HepG2 (cell line): ENCODE measurements at regions not wholly inside any gene's neighbourhood (a gene's known extent, or its start where the extent isn't known, plus 50 kb on each side); places are given as distances from the start of the nearest gene placed in this dataset.

Source experiments
- AFF4 ChIP-seq: sonication (generic); formaldehyde crosslinking; IDR thresholded peaks from 2 replicates; pipeline ENCODE4 v1.4.0; 2020; ENCODE audit warnings: missing genetic modification reagents
- CHD4 ChIP-seq: fragments of 200-600 bp; sonication (generic); IDR thresholded peaks from 2 replicates; pipeline ENCODE4 v1.7.0; 2017; ENCODE audit warnings: mild to moderate bottlenecking, low read length, borderline replicate concordance
- EZH2 ChIP-seq: conservative IDR thresholded peaks from 2 replicates; pipeline ENCODE4 v1.6.1; 2012; ENCODE audit warnings: mild to moderate bottlenecking, low read depth, low read length, moderate library complexity
- FOXP4 ChIP-seq: sonication (generic); formaldehyde crosslinking; IDR thresholded peaks from 2 replicates; pipeline ENCODE4 v1.4.0; 2020; ENCODE audit warnings: missing genetic modification reagents
- IKZF1 ChIP-seq: fragments of 450-650 bp; IDR thresholded peaks from 2 replicates; pipeline ENCODE4 v1.7.1; 2016
- KAT7 ChIP-seq: IDR thresholded peaks from 2 replicates; pipeline ENCODE4 v1.6.1; 2018; ENCODE audit warnings: borderline replicate concordance, missing compliant biosample characterization
- KLF9 ChIP-seq: IDR thresholded peaks from 2 replicates; pipeline ENCODE4 v1.6.1; 2016; ENCODE audit warnings: low read depth
- MAFK ChIP-seq, 2 experiments: IDR thresholded peaks in 1 of 2; conservative IDR thresholded peaks in 1 of 2; 2 replicates each; pipeline ENCODE4 v1.6.1; 2011; ENCODE audit warnings: improper control_type of control experiment in 2 of 2, low read length in 2 of 2
- RBM39 ChIP-seq: fragments of 200-400 bp; formaldehyde crosslinking; IDR thresholded peaks from one replicate; pipeline ENCODE4 v1.6.1; 2018; ENCODE audit warnings: antibody characterized with exemption, mild to moderate bottlenecking, low read depth, low read length; ENCODE audit not compliant: poor library complexity, severe bottlenecking
- U2AF2 ChIP-seq: fragments of 200-400 bp; formaldehyde crosslinking; IDR thresholded peaks from 2 replicates; pipeline ENCODE4 v1.6.1; 2017; ENCODE audit warnings: low read depth, mild to moderate bottlenecking, low read length
- ZNF335 ChIP-seq: sonication (generic); formaldehyde crosslinking; IDR thresholded peaks from 2 replicates; pipeline ENCODE4 v1.4.0; 2020; ENCODE audit warnings: missing genetic modification reagents
- ZNF513 ChIP-seq: sonication (generic); formaldehyde crosslinking; conservative IDR thresholded peaks from 2 replicates; pipeline ENCODE4 v1.5.0; 2020; ENCODE audit warnings: missing genetic modification reagents
- ZNF556 ChIP-seq: sonication (generic); formaldehyde crosslinking; IDR thresholded peaks from 2 replicates; pipeline ENCODE4 v1.4.0; 2020; ENCODE audit warnings: mild to moderate bottlenecking, missing genetic modification reagents, borderline replicate concordance
- ZNF605 ChIP-seq: sonication (generic); formaldehyde crosslinking; IDR thresholded peaks from 2 replicates; pipeline ENCODE4 v1.8.0; 2022; ENCODE audit warnings: mild to moderate bottlenecking, missing genetic modification reagents

- TF ChIP-seq IKZF1 = no peak
- no peak for TF ChIP-seq CHD4
- TF ChIP-seq RBM39 = no peak
- no peak for TF ChIP-seq KLF9
- TF ChIP-seq ZNF335 = no peak
- TF ChIP-seq AFF4 = no peak
- TF ChIP-seq EZH2 = no peak
- TF ChIP-seq ZNF605 (CRISPR knock-in tag) = no peak
- no peak for TF ChIP-seq ZNF556 (CRISPR knock-in tag)
- no peak for TF ChIP-seq MAFK (conservative IDR thresholded peaks at IDR 0.05 in 1 of 2, IDR thresholded peaks at IDR 0.05 in 1 of 2; ENCODE audit: low read length in 2 of 2)
- no peak for TF ChIP-seq FOXP4
- no peak for TF ChIP-seq U2AF2
- TF ChIP-seq KAT7 (CRISPR knock-in tag) = no peak
- TF ChIP-seq ZNF513 = no peak
Measured at GRCh38 chr9:78746010-78746409, 449.1 kb downstream of the PSAT1 start.
